BJ (cell line): ENCODE measurements at regions not wholly inside any gene's neighbourhood (a gene's known extent, or its start where the extent isn't known, plus 50 kb on each side); places are given as distances from the start of the nearest gene placed in this dataset.

ENCODE experiments used
- CTCF ChIA-PET: fragments of 350-600 bp; formaldehyde crosslinking; extraction: SDS; loops from one replicate; lab custom pipeline; 2021; ENCODE audit warnings: antibody characterized with exemption, inconsistent platforms; lab: Yijun Ruan, JAX
- POLR2A ChIA-PET: fragments of 300-600 bp; sonication (Branson Sonifier 250); formaldehyde crosslinking; extraction: SDS; loops from one replicate; lab custom pipeline; 2021; ENCODE audit warnings: antibody characterized with exemption; lab: Charles Lee
- DNase-seq: peaks from one replicate; pipeline ENCODE4 v3.0.0-alpha.2; 2011; ENCODE audit warnings: low read depth
- H3K27me3 ChIP-seq: 2 replicates; pipeline ENCODE4 v1.6.0; 2011; ENCODE audit warnings: low read length; ENCODE audit not compliant: control insufficient read depth, insufficient read depth
- H3K36me3 ChIP-seq: 2 replicates; pipeline ENCODE4 v1.5.1; 2011; ENCODE audit warnings: low read length; ENCODE audit not compliant: control insufficient read depth, insufficient read depth
- H3K4me3 ChIP-seq: 2 replicates; pipeline ENCODE4 v1.5.1; 2011; ENCODE audit warnings: low read depth, mild to moderate bottlenecking, control low read depth, low read length
- CTCF ChIP-seq: IDR thresholded peaks from 2 replicates; pipeline ENCODE4 v1.5.1; 2011; ENCODE audit warnings: low read depth, mild to moderate bottlenecking, control low read depth, inconsistent platforms, low read length, moderate library complexity; ENCODE audit not compliant: insufficient read depth

GRCh38 chr12:97758586-97758985 lies 296.0 kb downstream of the RMST start:
- Histone ChIP-seq H3K4me3 (no peak overlapping the region), H3K36me3 (no peaks in the 10 kb centered on the region), H3K27me3 (no peaks in the 10 kb centered on the region)
- TF ChIP-seq CTCF = no peak
- no peak for DNase-seq
- POLR2A ChIA-PET = no interaction called here
- CTCF ChIA-PET = no interaction called here

- DNase-seq = no peak
- no peak for TF ChIP-seq CTCF
- Histone ChIP-seq H3K36me3 (no peaks in the 10 kb centered on the region), H3K4me3 (no peak overlapping the region), H3K27me3 (no peaks in the 10 kb centered on the region)
- POLR2A ChIA-PET = no interaction called here
- CTCF ChIA-PET = no interaction called here
Observed at GRCh38 chr12:97760601-97761000, 298.0 kb downstream of the RMST start.

- ChIA-PET POLR2A (no interaction called here), CTCF (no interaction called here)
- no peak for DNase-seq
- Histone ChIP-seq H3K36me3 (no peaks in the 10 kb centered on the region), H3K27me3 (no peaks in the 10 kb centered on the region), H3K4me3 (no peak overlapping the region)
- TF ChIP-seq CTCF = no peak
Observed at GRCh38 chr12:97763113-97763512, 300.5 kb downstream of the RMST start.

- DNase-seq = no peak
- Histone ChIP-seq H3K36me3 (no peaks in the 10 kb centered on the region), H3K4me3 (no peak overlapping the region), H3K27me3 (no peaks in the 10 kb centered on the region)
- TF ChIP-seq CTCF = no peak
- ChIA-PET POLR2A (no interaction called here), CTCF (no interaction called here)
Observed at GRCh38 chr12:97764700-97765099, 302.1 kb downstream of the RMST start.

GRCh38 chr12:97767347-97767746 lies 304.7 kb downstream of the RMST start:
- no peak for TF ChIP-seq CTCF
- POLR2A ChIA-PET = no interaction called here

More at GRCh38 chr12:97767347-97767746, 304.7 kb downstream of the RMST start:
- no peak overlapping the region for H3K4me3 ChIP-seq
- H3K27me3 ChIP-seq = no peaks in the 10 kb centered on the region
- CTCF ChIA-PET = no interaction called here
- DNase-seq = no peak
- H3K36me3 ChIP-seq = no peaks in the 10 kb centered on the region
